Omental fat pad (tissue), 3 donors: ENCODE measurements at regions not wholly inside any gene's neighbourhood (a gene's known extent, or its start where the extent isn't known, plus 50 kb on each side); places are given as distances from the start of the nearest gene placed in this dataset.

Experiments used
- ATAC-seq: fragments of 150-250 bp; one replicate; pipeline ENCODE4 v1.9.1; 2016; ENCODE audit warnings: mild to moderate bottlenecking, moderate library complexity; ENCODE audit not compliant: low FRiP score
- DNase-seq: peaks from one replicate; pipeline ENCODE4 v3.0.0-alpha.2; 2019; ENCODE audit warnings: low spot score
- TF ChIP-seq, protein P1 (sequence below), 3 donors: fragments of 450-650 bp; IDR thresholded peaks; one replicate each; pipeline ENCODE4 v1.5.1; 2016 to 2017; ENCODE audit warnings: antibody characterized with exemption in 3 of 3, mild to moderate bottlenecking in 3 of 3, moderate library complexity in 2 of 3

DNA sequence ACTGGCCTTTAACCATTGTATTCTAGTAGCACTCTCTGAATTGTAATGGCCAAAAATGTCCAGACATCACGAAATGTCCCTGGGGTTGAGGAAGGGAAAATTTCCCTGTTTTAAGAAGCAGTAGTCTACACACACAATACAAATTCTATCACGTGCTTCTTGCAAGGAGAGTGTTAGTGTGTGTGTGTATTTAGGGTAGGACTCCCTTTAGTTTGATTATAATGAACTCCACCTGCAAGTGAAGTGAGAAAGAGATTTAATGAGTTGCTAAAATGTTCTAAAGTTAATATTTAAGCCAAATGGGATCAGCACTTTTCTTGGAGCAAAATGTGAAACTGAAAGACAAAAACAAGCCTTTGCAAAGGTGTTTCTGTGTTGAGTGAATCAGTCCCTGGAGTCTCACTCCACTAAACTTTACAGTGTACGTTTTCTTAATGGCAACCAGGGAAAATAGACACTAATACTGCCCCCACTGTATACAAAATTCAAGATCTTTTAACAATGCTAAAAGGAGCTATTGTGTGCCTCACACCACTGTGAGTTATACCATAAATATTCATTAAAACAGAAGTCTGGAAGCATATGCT lies 590.3 kb upstream of the TENM4 start:
- ATAC-seq, result no peak
- DNase-seq, result no peak
- TF ChIP-seq, protein P1, sequence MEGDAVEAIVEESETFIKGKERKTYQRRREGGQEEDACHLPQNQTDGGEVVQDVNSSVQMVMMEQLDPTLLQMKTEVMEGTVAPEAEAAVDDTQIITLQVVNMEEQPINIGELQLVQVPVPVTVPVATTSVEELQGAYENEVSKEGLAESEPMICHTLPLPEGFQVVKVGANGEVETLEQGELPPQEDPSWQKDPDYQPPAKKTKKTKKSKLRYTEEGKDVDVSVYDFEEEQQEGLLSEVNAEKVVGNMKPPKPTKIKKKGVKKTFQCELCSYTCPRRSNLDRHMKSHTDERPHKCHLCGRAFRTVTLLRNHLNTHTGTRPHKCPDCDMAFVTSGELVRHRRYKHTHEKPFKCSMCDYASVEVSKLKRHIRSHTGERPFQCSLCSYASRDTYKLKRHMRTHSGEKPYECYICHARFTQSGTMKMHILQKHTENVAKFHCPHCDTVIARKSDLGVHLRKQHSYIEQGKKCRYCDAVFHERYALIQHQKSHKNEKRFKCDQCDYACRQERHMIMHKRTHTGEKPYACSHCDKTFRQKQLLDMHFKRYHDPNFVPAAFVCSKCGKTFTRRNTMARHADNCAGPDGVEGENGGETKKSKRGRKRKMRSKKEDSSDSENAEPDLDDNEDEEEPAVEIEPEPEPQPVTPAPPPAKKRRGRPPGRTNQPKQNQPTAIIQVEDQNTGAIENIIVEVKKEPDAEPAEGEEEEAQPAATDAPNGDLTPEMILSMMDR (IDR thresholded peaks at IDR 0.05), result no peak

DNA sequence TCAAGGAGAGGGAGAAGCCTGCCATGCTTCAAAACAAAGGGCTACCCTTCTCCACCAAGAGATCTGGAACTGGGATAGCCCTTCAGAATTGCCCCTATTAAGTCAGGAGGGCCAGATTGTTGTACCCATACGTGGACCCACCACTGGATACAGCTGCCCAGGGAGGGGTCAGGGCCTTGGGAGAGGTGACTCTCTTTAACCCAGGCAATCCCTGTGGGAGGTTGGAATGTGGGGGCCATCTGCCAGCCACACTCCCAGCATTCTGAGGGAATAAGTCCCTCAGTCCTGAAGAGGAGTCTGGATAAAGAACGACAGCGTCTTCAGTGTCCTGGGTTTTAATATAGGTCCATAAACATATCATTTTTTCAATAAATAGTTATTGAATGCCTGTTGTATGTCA lies 588.2 kb upstream of the TENM4 start:
- ATAC-seq (no peak), DNase-seq (no peak)
- TF ChIP-seq, protein P1 (IDR thresholded peaks at IDR 0.05), result no peak

DNA sequence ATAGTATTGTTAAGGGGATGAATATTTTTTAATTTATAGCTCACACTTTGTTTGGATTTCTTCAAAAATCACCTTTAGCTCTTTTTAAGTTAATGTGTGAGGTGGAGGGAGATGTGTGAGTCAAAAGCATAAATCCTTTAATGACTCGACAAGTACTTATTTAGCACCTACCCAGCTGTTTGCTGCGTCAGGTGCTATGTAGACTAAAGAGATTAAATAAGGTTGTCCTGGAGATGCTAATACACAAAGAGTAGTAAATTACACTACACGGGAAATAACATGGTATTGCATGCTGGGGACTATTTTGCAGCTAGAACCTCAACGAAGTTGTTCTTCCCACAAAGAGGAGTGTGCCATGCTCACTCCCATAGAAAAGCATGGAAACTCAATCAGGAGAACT lies 583.3 kb upstream of the TENM4 start:
- no peak for DNase-seq
- TF ChIP-seq, protein P1 (IDR thresholded peaks at IDR 0.05), result no peak
- ATAC-seq, result no peak

DNA sequence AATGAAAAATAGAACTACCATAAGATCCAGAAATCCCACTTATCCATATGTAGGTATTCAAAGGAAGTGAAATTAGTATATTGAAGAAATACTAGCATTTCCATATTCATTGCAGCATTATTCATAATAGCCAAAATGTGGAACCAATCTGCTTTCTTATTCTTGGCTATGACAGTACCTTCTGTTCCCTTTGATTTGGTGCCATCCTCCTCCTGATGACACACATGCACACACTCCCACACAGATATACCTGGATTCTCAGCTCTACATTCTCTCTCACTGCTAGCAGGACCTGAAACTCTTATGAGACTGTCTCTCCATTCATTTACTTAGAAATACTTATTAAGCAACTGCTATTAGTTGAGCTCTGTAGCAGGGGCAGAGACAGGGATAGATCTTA lies 582.6 kb upstream of the TENM4 start:
- TF ChIP-seq, protein P1 (IDR thresholded peaks at IDR 0.05), result no peak
- DNase-seq (no peak), ATAC-seq (no peak)

DNA sequence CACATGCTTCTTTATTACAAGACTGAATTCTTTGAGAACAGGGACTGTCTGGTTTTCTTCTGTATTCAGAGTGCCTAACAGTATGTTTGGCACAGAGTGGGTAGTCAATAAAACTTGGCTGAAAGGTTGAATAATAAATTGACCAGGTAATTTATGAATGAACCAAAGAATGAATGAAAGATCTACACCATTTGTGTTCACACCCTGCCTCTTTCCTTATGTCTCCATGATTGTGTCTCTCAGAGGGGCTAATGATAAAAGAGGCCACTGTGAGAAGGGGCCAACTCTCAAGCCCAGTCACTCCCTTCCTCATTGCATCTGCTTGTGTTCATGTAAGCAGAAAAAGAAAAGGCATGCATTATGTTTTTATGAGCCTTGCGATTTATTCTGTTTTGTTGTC lies 569.7 kb upstream of the TENM4 start:
- TF ChIP-seq, protein P1 (IDR thresholded peaks at IDR 0.05), result no peak
- DNase-seq (no peak), ATAC-seq (no peak)

DNA sequence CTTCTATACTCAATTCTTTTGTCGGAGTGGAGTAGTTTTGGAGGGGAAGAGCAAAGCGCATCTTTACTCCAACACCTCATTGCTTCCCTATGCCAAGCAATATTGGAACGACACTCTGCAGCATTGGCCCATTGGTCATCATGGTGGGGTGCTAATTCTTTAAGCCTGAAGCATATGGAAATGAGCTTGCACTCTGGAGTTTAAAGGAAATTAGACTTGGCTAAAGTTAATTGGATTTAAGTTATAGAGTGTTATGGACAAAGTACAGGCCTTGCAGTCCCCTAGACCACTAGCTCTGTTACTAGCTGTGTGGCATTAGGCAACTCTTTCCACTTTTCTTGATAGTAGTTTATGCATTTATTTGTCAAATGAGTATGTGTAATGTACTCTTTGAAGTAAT lies 568.3 kb upstream of the TENM4 start:
- no peak for DNase-seq
- TF ChIP-seq, protein P1 (IDR thresholded peaks at IDR 0.05), result no peak

DNA sequence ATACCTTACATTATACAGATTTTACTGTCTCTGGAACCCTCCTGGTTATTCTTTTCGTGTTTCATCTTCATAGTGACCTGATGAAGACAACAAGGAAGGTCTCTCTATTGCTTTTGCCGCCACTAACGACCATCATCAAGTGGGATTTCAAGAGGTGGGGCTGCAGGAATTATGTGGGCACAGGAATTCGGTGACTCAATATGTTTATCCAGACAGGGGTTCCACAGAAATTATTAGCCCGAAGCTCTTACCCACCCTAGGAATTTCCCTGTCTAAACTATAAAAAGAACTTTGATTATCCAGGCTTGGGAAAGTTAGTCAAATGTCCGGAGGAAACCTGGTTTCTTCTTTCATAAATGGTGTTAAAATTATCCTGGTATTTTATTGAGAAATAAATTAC lies 566.8 kb upstream of the TENM4 start:
- TF ChIP-seq, protein P1 (IDR thresholded peaks at IDR 0.05), result no peak
- DNase-seq (no peak), ATAC-seq (no peak)

More for the DNA sequence above, 568.3 kb upstream of the TENM4 start:
- ATAC-seq, result no peak
